HL-60 (cell line): ENCODE measurements at regions not wholly inside any gene's neighbourhood (a gene's known extent, or its start where the extent isn't known, plus 50 kb on each side); places are given as distances from the start of the nearest gene placed in this dataset.

Experiments
- DNase-seq, 2 experiments: peaks; one replicate each; pipeline ENCODE4 v3.0.0-alpha.2; 2010 to 2020; ENCODE audit warnings: low read depth in 1 of 2, low spot score in 1 of 2
- H3K27ac ChIP-seq: fragments of 250-450 bp; sonication (Bioruptor Pico); replicated peaks from 2 replicates; pipeline ENCODE4 v1.5.1; 2020; ENCODE audit warnings: mild to moderate bottlenecking, moderate library complexity
- H3K27me3 ChIP-seq: fragments of 250-450 bp; sonication (Bioruptor Pico); 2 replicates; pipeline ENCODE4 v1.5.1; 2021; ENCODE audit warnings: mild to moderate bottlenecking, moderate library complexity; ENCODE audit not compliant: insufficient read depth, poor library complexity, severe bottlenecking
- H3K4me3 ChIP-seq: replicated peaks from 2 replicates; pipeline ENCODE4 v1.5.1; 2011; ENCODE audit warnings: mild to moderate bottlenecking, control low read depth, low read length; ENCODE audit not compliant: insufficient read depth
- CTCF ChIP-seq: IDR thresholded peaks from one replicate; pipeline ENCODE4 v1.5.1; 2011; ENCODE audit warnings: low read length, control low read depth, inconsistent platforms; ENCODE audit not compliant: insufficient read depth
- GABPA ChIP-seq: IDR thresholded peaks from 2 replicates; pipeline ENCODE4 v1.6.1; 2012; ENCODE audit warnings: low read depth
- POLR2AphosphoS5 ChIP-seq: IDR thresholded peaks from 2 replicates; pipeline ENCODE4 v1.6.1; 2012; ENCODE audit warnings: low read depth
- REST ChIP-seq: IDR thresholded peaks from 2 replicates; pipeline ENCODE4 v1.6.1; 2012; ENCODE audit warnings: low read depth; ENCODE audit not compliant: insufficient replicate concordance
- SPI1 ChIP-seq: IDR thresholded peaks from 2 replicates; pipeline ENCODE4 v1.6.1; 2012; ENCODE audit warnings: low read depth, mild to moderate bottlenecking, borderline replicate concordance

DNA sequence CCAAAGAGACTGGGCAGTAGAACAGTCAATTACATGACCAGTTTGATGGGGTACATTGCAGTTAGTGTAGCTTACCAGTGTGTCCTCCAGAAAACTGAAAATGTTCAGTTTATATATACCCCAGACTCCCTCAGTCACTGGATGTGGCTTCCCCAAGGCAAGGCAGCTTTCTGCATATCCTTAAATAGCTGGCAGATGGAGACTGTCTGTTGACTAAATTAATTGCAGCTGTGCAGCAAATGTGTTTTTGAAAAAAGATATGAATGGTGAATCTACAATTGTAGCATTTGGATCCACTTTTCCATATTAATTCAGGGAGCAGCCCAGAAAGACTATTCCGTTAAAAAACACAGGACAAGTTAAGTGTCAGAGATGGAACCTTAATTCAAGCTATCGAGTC, 565.1 kb upstream of the CCDC179 start:
- Histone ChIP-seq H3K27me3 (no peaks in the 10 kb centered on the region), H3K4me3 (no peak overlapping the region), H3K27ac (no peak overlapping the region)
- DNase-seq, result no peak
- TF ChIP-seq POLR2AphosphoS5 (no peak), SPI1 (no peak), REST (no peak), GABPA (no peak), CTCF (no peak)

DNA sequence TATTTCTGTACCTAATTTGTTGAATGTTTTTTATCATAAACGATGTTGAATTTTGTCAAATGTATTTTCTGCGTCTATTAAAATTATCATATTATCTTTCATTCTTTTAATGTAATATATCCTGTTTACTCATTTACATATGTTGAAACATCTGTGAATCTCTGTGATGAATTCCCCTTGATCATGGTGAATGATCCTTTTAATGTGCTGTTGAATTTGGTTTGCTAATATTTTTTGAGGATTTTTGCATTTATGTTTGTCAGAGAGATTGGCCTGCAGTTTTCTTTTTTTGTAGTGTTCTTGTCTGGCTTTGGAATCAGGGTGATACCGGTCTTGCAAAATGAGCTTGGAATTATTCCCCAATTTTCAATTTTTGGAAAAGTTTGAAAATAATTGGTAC, 569.3 kb upstream of the CCDC179 start:
- no peak for DNase-seq
- Histone ChIP-seq H3K4me3 (no peak overlapping the region), H3K27me3 (no peaks in the 10 kb centered on the region), H3K27ac (no peak overlapping the region)
- TF ChIP-seq SPI1 (no peak), POLR2AphosphoS5 (no peak), CTCF (no peak), GABPA (no peak), REST (no peak)

GRCh38 chr11:23453522-23453921, 593.2 kb upstream of the CCDC179 start:
- no peak for TF ChIP-seq SPI1
- TF ChIP-seq GABPA, result no peak
- no peak for TF ChIP-seq POLR2AphosphoS5
- no peak for TF ChIP-seq REST
- no peak for TF ChIP-seq CTCF
- no peak for DNase-seq
- no peaks in the 10 kb centered on the region for H3K27me3 ChIP-seq
- H3K4me3 ChIP-seq, result no peak overlapping the region
- H3K27ac ChIP-seq, result no peak overlapping the region
